Brain microvascular endothelial cell (primary cell): ENCODE measurements at regions not wholly inside any gene's neighbourhood (a gene's known extent, or its start where the extent isn't known, plus 50 kb on each side); places are given as distances from the start of the nearest gene placed in this dataset.

Experiments
- DNase-seq: peaks from one replicate; pipeline ENCODE4 v3.0.0-alpha.2; 2020
- H3K27ac ChIP-seq: fragments of 250-450 bp; sonication (Bioruptor Pico); 2 replicates; pipeline ENCODE4 v1.5.1; 2020; ENCODE audit warnings: mild to moderate bottlenecking, moderate library complexity
- H3K27me3 ChIP-seq: fragments of 250-450 bp; sonication (Bioruptor Pico); replicated peaks from 2 replicates; pipeline ENCODE4 v1.5.1; 2020; ENCODE audit warnings: mild to moderate bottlenecking
- H3K36me3 ChIP-seq: fragments of 250-450 bp; sonication (Bioruptor Pico); replicated peaks from 2 replicates; pipeline ENCODE4 v1.5.1; 2020; ENCODE audit warnings: mild to moderate bottlenecking
- H3K4me3 ChIP-seq: 2 replicates; pipeline ENCODE4 v1.5.1; 2011; ENCODE audit warnings: low read depth, mild to moderate bottlenecking, control low read depth, low read length, moderate library complexity
- CTCF ChIP-seq: IDR thresholded peaks from 2 replicates; pipeline ENCODE4 v1.5.1; 2011; ENCODE audit warnings: low read depth, mild to moderate bottlenecking, moderate library complexity, low read length, control low read depth, inconsistent platforms; ENCODE audit errors: missing control alignments
- in situ Hi-C: cut with HindIII; loops from 2 replicates; pipeline ENCODE4 v1.10.0; 2017; ENCODE audit warnings: low sequenced_read_pairs, low pct_ligation_motif_present

- in situ Hi-C loops, result no loop called here
- no peak for TF ChIP-seq CTCF
- no peak for DNase-seq
- Histone ChIP-seq H3K27ac (no peak overlapping the region), H3K4me3 (peak overlapping the region; percentile 12), H3K36me3 (no peaks in the 10 kb centered on the region), H3K27me3 (no peaks in the 10 kb centered on the region)
Observed at GRCh38 chr20:17874271-17875105, 94.1 kb downstream of the SNX5 start.

GRCh38 chr20:17873410-17874270, 95.0 kb downstream of the SNX5 start:
- H3K36me3 ChIP-seq, result no peaks in the 10 kb centered on the region
- peak; percentile 83 for DNase-seq

GRCh38 chr20:17872959-17873358, 95.6 kb downstream of the SNX5 start:
- no peak for DNase-seq
- no peaks in the 10 kb centered on the region for H3K27me3 ChIP-seq
- no peak overlapping the region for H3K4me3 ChIP-seq
- no peak overlapping the region for H3K27ac ChIP-seq
- in situ Hi-C loops, result no loop called here
- H3K36me3 ChIP-seq, result no peaks in the 10 kb centered on the region
- TF ChIP-seq CTCF, result no peak

More at GRCh38 chr20:17873410-17874270, 95.0 kb downstream of the SNX5 start:
- no peak for TF ChIP-seq CTCF
- in situ Hi-C loops, result no loop called here
- H3K27ac ChIP-seq, result peak overlapping the region; percentile 29
- peak overlapping the region; percentile 12 for H3K4me3 ChIP-seq
- no peaks in the 10 kb centered on the region for H3K27me3 ChIP-seq

GRCh38 chr20:17872434-17872833, 96.2 kb downstream of the SNX5 start:
- in situ Hi-C loops, result no loop called here
- DNase-seq, result no peak
- no peak for TF ChIP-seq CTCF

GRCh38 chr20:17871886-17872285, 96.7 kb downstream of the SNX5 start:
- no peaks in the 10 kb centered on the region for H3K36me3 ChIP-seq
- no peaks in the 10 kb centered on the region for H3K27me3 ChIP-seq
- in situ Hi-C loops, result no loop called here
- no peak overlapping the region for H3K4me3 ChIP-seq
- no peak for DNase-seq
- no peak overlapping the region for H3K27ac ChIP-seq
- TF ChIP-seq CTCF, result no peak

More at GRCh38 chr20:17872434-17872833, 96.2 kb downstream of the SNX5 start:
- no peaks in the 10 kb centered on the region for H3K27me3 ChIP-seq
- H3K36me3 ChIP-seq, result no peaks in the 10 kb centered on the region
- H3K4me3 ChIP-seq, result no peak overlapping the region
- no peak overlapping the region for H3K27ac ChIP-seq
